Central memory CD8-positive, alpha-beta T cell (primary cell): ENCODE measurements at regions not wholly inside any gene's neighbourhood (a gene's known extent, or its start where the extent isn't known, plus 50 kb on each side); places are given as distances from the start of the nearest gene placed in this dataset.

Source experiments
- ATAC-seq: fragments of 150-1000 bp; cut with Tn5 transposase; replicated peaks from 2 replicates; pipeline ENCODE4 v1.10.0; 2022; ENCODE audit warnings: mild to moderate bottlenecking, moderate FRiP score, moderate number of reproducible peaks; ENCODE audit not compliant: poor library complexity, severe bottlenecking; ENCODE audit errors: extremely low read depth
- DNase-seq, 2 donors: peaks; one replicate each; pipeline ENCODE4 v3.0.0; 2021; ENCODE audit warnings: low spot score in 2 of 2
- H3K27ac Mint-ChIP-seq: one replicate; pipeline ENCODE4 v1.8.0; 2022; ENCODE audit warnings: low read depth, mild to moderate bottlenecking, moderate library complexity, mixed read lengths
- H3K27me3 Mint-ChIP-seq: one replicate; pipeline ENCODE4 v1.8.0; 2022; ENCODE audit warnings: mixed read lengths
- H3K36me3 Mint-ChIP-seq: one replicate; pipeline ENCODE4 v1.8.0; 2022; ENCODE audit warnings: mild to moderate bottlenecking, moderate library complexity, mixed read lengths; ENCODE audit not compliant: insufficient read depth
- H3K4me1 Mint-ChIP-seq: one replicate; pipeline ENCODE4 v1.8.0; 2022; ENCODE audit warnings: mixed read lengths
- H3K4me3 Mint-ChIP-seq: one replicate; pipeline ENCODE4 v1.8.0; 2022; ENCODE audit warnings: mild to moderate bottlenecking, moderate library complexity, mixed read lengths
- H3K9me3 Mint-ChIP-seq: one replicate; pipeline ENCODE4 v1.8.0; 2022; ENCODE audit warnings: mixed read lengths

DNA sequence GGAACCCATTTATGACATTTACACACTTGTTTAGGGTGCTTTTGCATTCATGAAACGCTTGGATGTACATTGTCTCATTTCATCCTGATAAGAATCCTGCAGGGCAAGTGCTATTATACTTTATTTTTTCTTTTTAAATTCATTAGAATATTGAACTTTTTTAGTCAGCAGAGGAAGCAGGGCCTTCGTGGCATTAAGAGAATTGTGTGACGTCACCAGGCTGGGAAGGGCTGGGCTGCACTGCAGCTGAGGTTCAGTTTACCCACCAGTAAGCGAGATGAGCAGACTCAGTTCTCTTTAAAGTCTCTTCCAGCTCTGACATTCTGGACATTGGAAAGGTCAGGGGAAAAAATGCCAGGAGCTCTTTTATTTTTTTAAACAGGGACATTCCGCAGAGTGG lies 159.0 kb downstream of the MRM1 start:
- H3K9me3 Mint-ChIP-seq, result no peaks in the 10 kb centered on the region
- no peak for ATAC-seq
- H3K4me3 Mint-ChIP-seq, result no peak overlapping the region
- H3K36me3 Mint-ChIP-seq, result peaks cover 2% of the 10 kb centered on the region
- no peak overlapping the region for H3K27ac Mint-ChIP-seq
- DNase-seq, result no peak
- peaks cover 6% of the 10 kb centered on the region for H3K27me3 Mint-ChIP-seq
- H3K4me1 Mint-ChIP-seq, result peaks cover 5% of the 10 kb centered on the region

DNA sequence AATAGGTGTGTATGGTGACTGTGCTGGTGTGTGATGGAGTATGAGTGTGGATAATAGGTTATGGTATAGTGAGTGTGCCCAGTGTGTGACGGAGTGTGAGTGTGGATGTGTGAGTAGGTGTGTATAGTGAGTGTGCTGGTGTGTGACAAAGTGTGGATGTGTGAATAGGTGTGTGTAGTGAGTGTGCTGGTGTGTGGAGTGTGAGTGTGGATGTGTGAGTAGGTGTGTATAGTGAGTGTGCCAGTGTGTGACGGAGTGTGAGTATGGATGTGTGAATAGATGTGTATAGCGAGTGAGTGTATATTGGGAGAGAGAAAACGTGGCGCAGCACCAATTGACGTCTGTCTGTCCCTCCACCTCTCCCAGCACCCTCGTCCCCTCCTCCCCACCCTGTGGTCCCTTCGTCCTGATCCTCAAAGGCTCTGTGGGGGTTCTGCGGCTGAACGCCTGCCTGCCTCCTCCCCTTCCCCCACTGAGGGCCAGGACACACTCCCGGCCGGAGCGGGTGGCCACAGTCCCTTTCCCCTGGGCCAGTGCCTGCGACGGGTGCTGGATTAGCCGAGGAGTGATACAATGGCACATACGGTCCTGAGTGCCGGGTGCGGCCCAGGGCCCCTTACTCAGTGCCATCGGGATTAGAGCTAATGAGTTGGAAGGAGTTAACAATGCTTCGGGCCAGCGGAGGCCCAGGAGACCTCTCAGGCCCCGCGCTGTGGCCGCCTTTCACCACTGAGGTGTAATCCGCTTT lies 160.0 kb downstream of the MRM1 start:
- ATAC-seq, result no peak

DNA sequence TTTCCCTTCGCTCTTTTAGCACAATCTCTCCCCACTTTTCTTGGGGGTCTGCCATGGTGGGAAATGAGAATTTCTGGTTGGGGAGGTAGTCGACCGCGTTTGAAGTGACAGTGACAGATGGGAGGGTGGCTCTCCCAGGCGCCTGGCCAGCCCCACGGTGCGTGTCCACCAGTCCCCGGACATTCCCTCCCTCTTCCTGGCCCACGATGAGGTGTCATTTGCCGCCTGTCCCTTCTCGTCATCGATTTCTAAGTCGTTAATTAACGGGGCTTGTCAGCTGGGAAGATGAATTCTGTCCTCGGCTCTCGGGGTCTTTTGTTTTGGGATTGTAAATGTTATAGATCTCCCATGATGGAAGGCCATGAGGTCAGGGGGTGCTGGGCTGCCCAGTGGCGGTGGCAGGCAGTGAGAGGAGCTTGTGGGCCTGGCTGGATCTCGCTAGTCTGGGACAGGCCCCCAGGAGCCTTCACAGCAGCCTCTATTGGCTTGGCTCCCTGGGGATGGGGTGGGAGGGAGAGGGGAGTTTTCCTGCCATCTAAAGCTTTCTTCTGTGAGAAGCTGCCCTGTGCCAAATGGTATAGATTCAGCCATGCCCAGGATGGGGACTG lies 164.2 kb downstream of the MRM1 start:
- Mint-ChIP-seq H3K27ac (no peak overlapping the region), H3K4me3 (no peak overlapping the region), H3K9me3 (no peaks in the 10 kb centered on the region), H3K4me1 (peaks cover 5% of the 10 kb centered on the region), H3K27me3 (peaks cover 27% of the 10 kb centered on the region), H3K36me3 (no peaks in the 10 kb centered on the region)
- ATAC-seq, result no peak
- no peak for DNase-seq

More for the DNA sequence above, 160.0 kb downstream of the MRM1 start:
- Mint-ChIP-seq H3K4me1 (peaks cover 5% of the 10 kb centered on the region), H3K9me3 (no peaks in the 10 kb centered on the region), H3K27me3 (peaks cover 2% of the 10 kb centered on the region), H3K4me3 (no peak overlapping the region), H3K36me3 (peaks cover 2% of the 10 kb centered on the region), H3K27ac (no peak overlapping the region)
- no peak for DNase-seq

DNA sequence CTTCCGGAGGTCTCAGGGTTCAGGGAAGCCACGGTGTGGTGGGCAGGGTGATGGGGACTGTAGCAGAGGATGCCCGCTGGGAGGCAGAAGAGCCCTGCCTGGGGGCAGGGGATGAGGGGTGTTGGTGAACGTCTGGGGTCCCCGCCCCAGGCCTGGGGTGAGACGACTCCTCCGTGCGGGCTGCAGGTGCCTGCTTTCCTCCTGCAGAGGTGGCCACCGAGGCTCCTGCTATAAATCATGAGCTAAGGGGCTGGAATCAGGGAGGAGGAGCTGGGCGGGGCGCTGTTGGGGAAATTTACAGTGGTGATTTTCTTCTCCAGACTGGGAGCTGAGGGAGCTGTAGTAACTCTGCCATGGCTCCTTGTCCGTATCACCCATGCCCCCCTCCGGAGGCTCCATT lies 167.0 kb downstream of the MRM1 start:
- Mint-ChIP-seq H3K27ac (no peak overlapping the region), H3K36me3 (no peaks in the 10 kb centered on the region), H3K4me3 (no peak overlapping the region), H3K9me3 (no peaks in the 10 kb centered on the region), H3K4me1 (peaks cover 4% of the 10 kb centered on the region), H3K27me3 (peaks cover 50% of the 10 kb centered on the region)
- ATAC-seq (no peak), DNase-seq (no peak)

DNA sequence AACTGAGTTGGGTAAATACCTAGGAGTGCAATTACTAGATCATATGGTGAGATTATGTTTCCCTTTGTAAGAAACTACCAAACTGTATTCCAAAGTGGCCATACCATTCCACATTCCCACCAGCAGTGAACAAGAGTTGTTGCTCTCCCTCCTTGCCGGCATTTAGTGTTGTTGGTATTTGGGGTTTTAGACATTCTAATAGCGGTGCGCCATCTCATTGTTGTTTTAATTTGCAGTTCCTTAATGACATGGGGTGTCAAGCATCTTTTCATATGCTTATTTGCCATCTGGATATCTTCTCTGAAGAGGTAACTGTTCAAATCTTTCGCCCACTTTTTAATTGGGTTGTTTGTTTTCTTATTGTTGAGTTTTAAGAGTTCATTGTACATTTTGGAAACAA lies 164.2 kb upstream of the LHX1 start:
- no peaks in the 10 kb centered on the region for H3K4me1 Mint-ChIP-seq
- H3K27me3 Mint-ChIP-seq, result peaks cover 76% of the 10 kb centered on the region
- H3K36me3 Mint-ChIP-seq, result no peaks in the 10 kb centered on the region
- no peak overlapping the region for H3K27ac Mint-ChIP-seq
- DNase-seq (no peak), ATAC-seq (no peak)
- no peaks in the 10 kb centered on the region for H3K9me3 Mint-ChIP-seq
- no peak overlapping the region for H3K4me3 Mint-ChIP-seq

DNA sequence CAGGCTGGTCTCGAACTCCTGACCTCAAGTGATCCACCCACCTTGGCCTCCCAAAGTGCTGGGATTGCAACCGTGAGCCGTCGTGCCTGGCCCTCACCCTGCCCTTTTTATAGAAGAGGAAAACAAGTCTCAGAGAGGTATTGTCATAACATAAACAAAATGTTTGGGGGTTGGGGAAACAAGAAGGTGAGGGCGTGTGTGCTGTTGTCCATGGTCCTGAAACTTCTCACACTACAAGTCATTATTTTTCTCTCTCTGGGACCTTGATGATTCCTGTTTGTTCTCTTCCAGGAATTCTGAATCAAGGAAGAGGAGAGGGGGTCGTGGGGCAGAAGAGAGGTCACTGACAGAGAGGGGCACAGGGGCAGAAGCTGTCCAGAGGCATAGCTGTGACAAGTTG lies 160.2 kb upstream of the LHX1 start:
- no peak for ATAC-seq
- peaks cover 95% of the 10 kb centered on the region for H3K27me3 Mint-ChIP-seq
- no peaks in the 10 kb centered on the region for H3K9me3 Mint-ChIP-seq
- H3K4me1 Mint-ChIP-seq, result no peaks in the 10 kb centered on the region
- H3K36me3 Mint-ChIP-seq, result no peaks in the 10 kb centered on the region
- no peak overlapping the region for H3K27ac Mint-ChIP-seq
- no peak for DNase-seq
- H3K4me3 Mint-ChIP-seq, result no peak overlapping the region

DNA sequence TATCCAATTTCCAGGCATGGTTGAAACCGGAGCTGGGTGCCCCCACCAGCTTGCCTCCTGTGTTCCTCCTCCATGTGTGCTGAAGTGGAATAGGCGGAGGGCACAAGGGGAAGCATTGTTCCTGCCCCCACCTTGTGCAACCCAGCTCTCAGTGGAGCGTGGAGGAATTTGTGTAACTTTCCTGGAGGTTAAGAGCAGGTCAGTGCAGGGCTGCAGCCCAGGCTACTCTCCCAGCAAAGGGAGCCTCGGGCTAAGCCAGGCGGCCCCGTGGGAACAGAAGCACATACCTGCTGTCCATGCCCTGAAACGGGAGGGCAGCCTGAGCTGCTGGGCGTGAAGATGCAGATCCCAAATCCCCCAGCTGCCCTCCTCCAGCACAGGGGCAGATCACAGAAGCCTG lies 158.8 kb upstream of the LHX1 start:
- no peak overlapping the region for H3K27ac Mint-ChIP-seq
- H3K9me3 Mint-ChIP-seq, result no peaks in the 10 kb centered on the region
- H3K27me3 Mint-ChIP-seq, result peaks cover 96% of the 10 kb centered on the region
- no peaks in the 10 kb centered on the region for H3K4me1 Mint-ChIP-seq
- H3K4me3 Mint-ChIP-seq, result no peak overlapping the region
- no peak for DNase-seq
- ATAC-seq, result no peak
- no peaks in the 10 kb centered on the region for H3K36me3 Mint-ChIP-seq

DNA sequence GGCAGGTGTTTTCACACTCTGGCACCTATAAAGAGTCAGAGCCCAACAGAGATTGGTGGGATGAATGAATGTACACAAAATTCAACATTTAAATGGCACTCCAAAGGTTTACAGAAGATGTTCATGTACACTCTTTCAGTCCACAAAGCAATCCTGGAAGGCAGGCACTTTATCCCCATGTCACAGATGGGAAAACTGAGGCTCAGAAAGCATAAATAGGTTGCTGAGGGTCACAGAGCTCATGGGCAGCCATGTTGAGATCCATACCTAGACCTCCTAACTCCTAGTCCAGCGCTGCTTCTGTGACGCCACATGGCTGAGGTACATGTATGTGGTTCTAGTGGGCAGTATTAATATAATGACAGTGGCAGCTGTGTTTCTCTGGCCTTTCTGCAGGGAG lies 157.7 kb upstream of the LHX1 start:
- DNase-seq (no peak), ATAC-seq (no peak)
- H3K4me1 Mint-ChIP-seq, result no peaks in the 10 kb centered on the region
- peaks cover 97% of the 10 kb centered on the region for H3K27me3 Mint-ChIP-seq
- no peaks in the 10 kb centered on the region for H3K36me3 Mint-ChIP-seq
- no peak overlapping the region for H3K4me3 Mint-ChIP-seq
- no peaks in the 10 kb centered on the region for H3K9me3 Mint-ChIP-seq
- H3K27ac Mint-ChIP-seq, result no peak overlapping the region

DNA sequence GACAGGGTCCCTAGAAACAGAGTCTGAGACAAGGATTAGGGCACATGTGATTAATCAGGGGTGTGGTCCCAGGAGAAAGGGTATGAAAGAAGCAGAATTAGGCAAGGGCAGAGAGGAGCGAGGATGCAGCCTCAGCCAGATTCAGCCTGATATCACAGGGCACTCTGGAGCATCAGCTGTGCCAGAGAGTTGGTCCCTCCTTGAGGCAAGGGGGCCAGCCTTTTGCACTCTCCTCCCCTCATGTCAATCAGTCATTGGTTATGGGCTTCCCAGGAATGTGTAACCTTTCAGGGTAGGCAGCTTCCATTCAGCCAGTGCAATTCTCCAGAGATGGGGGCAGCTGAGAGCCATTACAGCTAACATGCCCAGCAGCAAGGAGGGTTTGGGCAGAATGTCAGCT lies 152.6 kb upstream of the LHX1 start:
- no peak overlapping the region for H3K4me3 Mint-ChIP-seq
- H3K4me1 Mint-ChIP-seq, result no peaks in the 10 kb centered on the region
- ATAC-seq (no peak), DNase-seq (no peak)
- no peak overlapping the region for H3K27ac Mint-ChIP-seq
- peaks cover 2% of the 10 kb centered on the region for H3K36me3 Mint-ChIP-seq
- H3K9me3 Mint-ChIP-seq, result no peaks in the 10 kb centered on the region
- H3K27me3 Mint-ChIP-seq, result peaks cover 73% of the 10 kb centered on the region

DNA sequence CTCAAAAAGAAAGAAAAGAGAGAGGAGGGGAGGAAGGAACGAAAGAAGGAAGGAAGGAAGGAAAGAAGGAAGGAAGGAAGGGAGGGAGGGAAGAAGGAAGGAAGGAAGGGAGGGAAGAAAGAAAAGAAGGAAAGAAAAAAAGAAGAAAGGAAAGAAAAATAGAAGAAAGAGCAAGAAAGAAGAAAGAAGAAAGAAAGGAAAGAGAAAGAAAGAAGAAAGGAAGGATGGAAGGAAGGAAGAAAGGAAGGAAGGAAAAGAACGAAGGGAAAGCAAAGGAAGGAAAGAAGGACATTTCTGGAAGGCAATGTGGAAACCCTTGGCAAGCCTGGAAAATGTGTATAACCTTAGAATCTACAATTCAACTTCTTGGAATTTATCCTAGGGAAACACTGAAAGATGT lies 150.4 kb upstream of the LHX1 start:
- no peak for ATAC-seq
- Mint-ChIP-seq H3K27me3 (peaks cover 72% of the 10 kb centered on the region), H3K27ac (no peak overlapping the region), H3K9me3 (no peaks in the 10 kb centered on the region), H3K4me1 (no peaks in the 10 kb centered on the region), H3K4me3 (no peak overlapping the region), H3K36me3 (peaks cover 2% of the 10 kb centered on the region)
- no peak for DNase-seq

DNA sequence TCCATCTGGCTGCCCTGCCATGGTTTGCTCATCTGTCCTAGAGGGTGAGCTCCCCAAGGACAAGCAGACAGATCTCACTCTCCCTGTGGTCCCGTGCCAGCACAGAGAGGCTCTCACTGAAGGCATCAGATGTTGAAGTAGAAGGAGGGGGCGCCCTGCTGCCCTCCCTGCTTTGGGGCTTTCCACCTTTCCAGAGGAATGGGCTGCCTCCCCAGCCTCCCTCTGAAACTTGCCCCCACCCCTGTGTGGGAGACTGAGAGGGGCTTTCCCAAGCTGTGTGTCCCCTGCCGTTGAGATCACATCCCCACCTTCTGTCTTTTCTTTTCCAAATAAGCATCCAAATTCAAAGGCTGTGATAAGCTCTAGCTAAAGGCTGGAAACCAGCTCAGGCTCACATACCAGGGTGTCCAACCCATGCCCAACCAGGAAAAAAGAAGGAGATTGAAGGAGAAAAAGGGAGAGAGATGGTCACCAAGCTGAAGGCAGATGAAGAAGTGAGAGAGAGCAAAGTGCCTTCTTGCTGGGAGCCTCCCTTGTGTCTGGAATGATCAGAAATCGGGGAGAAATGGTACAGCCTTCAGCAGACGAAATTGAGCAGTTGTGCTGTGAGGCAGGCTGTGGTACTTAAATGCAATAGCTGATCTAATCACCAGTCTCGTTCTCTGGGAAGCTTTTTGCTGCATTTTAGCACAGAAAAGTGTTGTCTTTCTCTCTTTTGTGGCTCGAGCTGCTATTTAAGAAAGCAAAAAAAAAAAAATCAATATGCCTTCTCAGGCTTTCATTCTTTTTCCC lies 145.9 kb upstream of the LHX1 start:
- H3K27me3 Mint-ChIP-seq, result peaks cover 40% of the 10 kb centered on the region
- no peak for ATAC-seq

DNA sequence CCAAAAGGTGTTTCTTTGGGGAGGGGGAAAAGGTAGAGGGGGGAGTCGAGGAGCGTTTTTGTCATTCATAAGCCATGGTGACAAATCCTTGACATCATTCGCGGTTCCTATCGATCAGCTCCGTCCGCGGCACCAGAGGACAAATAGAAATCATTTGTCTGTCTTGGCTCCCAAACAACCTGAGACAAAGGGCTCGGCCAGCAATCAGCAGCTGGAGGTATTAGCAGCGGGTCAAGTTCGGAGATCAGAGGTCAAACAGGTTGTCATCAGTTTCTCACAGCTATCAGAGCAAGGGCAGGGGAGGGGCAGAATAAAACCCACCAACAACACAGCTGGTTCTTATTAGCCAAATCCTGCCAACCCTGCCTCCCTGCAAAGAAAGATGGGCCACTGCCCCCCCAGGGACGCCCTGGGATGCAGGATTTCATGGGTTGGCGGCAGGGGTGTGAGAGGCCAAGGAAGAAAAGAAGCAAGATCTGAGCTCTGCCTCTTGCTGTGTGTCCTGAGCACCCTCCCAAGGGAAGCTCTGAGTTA lies 145.3 kb upstream of the LHX1 start:
- DNase-seq, result no peak
- Mint-ChIP-seq H3K27ac (no peak overlapping the region), H3K4me3 (no peak overlapping the region), H3K4me1 (no peaks in the 10 kb centered on the region), H3K9me3 (no peaks in the 10 kb centered on the region), H3K27me3 (peaks cover 33% of the 10 kb centered on the region), H3K36me3 (peaks cover 2% of the 10 kb centered on the region)
- no peak for ATAC-seq

More for the DNA sequence above, 145.9 kb upstream of the LHX1 start:
- no peak for DNase-seq
- Mint-ChIP-seq H3K27ac (no peak overlapping the region), H3K4me3 (no peak overlapping the region), H3K4me1 (no peaks in the 10 kb centered on the region), H3K9me3 (no peaks in the 10 kb centered on the region), H3K36me3 (peaks cover 2% of the 10 kb centered on the region)
